HFFc6 (cell line): ENCODE measurements at regions not wholly inside any gene's neighbourhood (a gene's known extent, or its start where the extent isn't known, plus 50 kb on each side); places are given as distances from the start of the nearest gene placed in this dataset.
"Not testable (repeated sequence)": the region's sequence is repeated elsewhere in the genome, so short reads cannot be mapped to it uniquely, and the experiment has no call there.

Source experiments
- DNase-seq: peaks from one replicate; pipeline ENCODE4 v3.0.0-alpha.2; 2018
- H3K27ac Mint-ChIP-seq: 2 replicates; pipeline ENCODE4 v1.8.0; 2020; ENCODE audit warnings: mild to moderate bottlenecking, mixed read lengths
- H3K27me3 Mint-ChIP-seq: 2 replicates; pipeline ENCODE4 v1.8.0; 2021; ENCODE audit warnings: mild to moderate bottlenecking, moderate library complexity, mixed read lengths; ENCODE audit not compliant: insufficient read depth
- H3K36me3 Mint-ChIP-seq: 2 replicates; pipeline ENCODE4 v1.8.0; 2021; ENCODE audit warnings: low read depth, mixed read lengths
- H3K4me1 Mint-ChIP-seq: 2 replicates; pipeline ENCODE4 v1.8.0; 2020; ENCODE audit warnings: low read depth, mixed read lengths
- H3K4me3 Mint-ChIP-seq: 2 replicates; pipeline ENCODE4 v1.8.0; 2020; ENCODE audit warnings: mild to moderate bottlenecking, moderate library complexity, mixed read lengths
- H3K9me3 Mint-ChIP-seq: 2 replicates; pipeline ENCODE4 v1.8.0; 2020; ENCODE audit warnings: mild to moderate bottlenecking, mixed read lengths
- CTCF ChIP-seq: fragments of 200-600 bp; sonication (generic); IDR thresholded peaks from 2 replicates; pipeline ENCODE4 v1.5.0; 2021; ENCODE audit warnings: antibody characterized with exemption, mild to moderate bottlenecking

GRCh38 chr4:179663641-179664429, 2221.6 kb upstream of the AGA start:
- Mint-ChIP-seq H3K4me1 (no peaks in the 10 kb centered on the region), H3K4me3 (no peak overlapping the region), H3K9me3 (peaks cover 57% of the 10 kb centered on the region), H3K36me3 (peaks cover 6% of the 10 kb centered on the region; the same call in 1 of the 2 replicates), H3K27ac (no peak overlapping the region), H3K27me3 (no peaks in the 10 kb centered on the region)
- TF ChIP-seq CTCF = no peak
- DNase-seq = no peak

DNA sequence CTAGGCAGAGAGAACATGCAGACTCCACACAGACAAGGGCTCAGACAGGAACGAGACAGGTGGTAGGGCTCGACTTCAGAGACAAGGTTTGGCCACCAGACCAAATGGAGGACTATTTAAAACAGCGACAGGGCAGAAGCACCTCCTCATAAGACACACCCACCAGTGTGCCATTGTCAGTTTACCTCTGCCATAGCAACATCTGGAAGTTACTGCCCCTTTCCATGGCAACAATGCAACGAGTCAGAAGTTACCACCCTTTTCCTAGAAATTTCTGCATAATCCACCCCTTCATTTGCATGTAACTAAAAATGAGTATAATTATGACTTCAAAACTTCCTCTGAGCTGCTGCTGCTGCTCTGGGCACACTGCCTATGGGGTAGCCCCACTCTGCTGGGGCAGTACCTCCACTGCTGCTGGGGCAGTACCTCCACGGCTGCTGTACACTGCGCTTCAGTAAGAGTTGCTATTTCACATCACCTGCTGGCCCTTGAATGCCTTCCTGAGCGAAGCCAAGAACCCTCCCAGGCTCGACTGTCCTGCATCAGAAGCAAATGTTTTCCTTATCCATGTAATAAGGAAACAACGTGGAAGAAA, 2222.3 kb upstream of the AGA start:
- H3K36me3 Mint-ChIP-seq = peaks cover 6% of the 10 kb centered on the region; the same call in 1 of the 2 replicates
- H3K27ac Mint-ChIP-seq = no peak overlapping the region
- no peak for TF ChIP-seq CTCF
- no peak for DNase-seq
- no peak overlapping the region for H3K4me3 Mint-ChIP-seq
- H3K9me3 Mint-ChIP-seq = peaks cover 58% of the 10 kb centered on the region
- no peaks in the 10 kb centered on the region for H3K4me1 Mint-ChIP-seq
- no peaks in the 10 kb centered on the region for H3K27me3 Mint-ChIP-seq

DNA sequence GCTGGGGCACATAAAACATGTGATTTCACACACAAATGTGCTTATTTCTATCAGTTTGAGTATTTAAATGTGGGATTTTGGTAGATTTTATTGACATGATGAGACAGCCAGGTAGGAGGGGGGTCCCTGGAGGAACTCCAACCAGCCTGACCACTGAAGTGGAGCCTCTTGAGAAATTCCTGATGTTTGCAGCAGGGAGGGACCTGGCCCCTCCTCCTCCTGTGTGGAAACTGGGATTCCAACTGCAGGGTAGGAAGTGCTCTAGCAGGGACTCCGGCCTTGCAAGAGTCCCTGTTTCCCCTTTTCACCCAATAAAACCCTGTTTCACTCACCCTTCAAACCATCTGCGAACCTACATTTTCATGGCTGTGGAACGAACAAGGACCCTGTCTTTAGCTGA, 2224.0 kb upstream of the AGA start:
- H3K9me3 Mint-ChIP-seq = peaks cover 44% of the 10 kb centered on the region
- H3K4me1 Mint-ChIP-seq = no peaks in the 10 kb centered on the region
- no peak for DNase-seq
- no peaks in the 10 kb centered on the region for H3K27me3 Mint-ChIP-seq
- peaks cover 6% of the 10 kb centered on the region; the same call in 1 of the 2 replicates for H3K36me3 Mint-ChIP-seq
- H3K27ac Mint-ChIP-seq = no peak overlapping the region
- no peak for TF ChIP-seq CTCF
- H3K4me3 Mint-ChIP-seq = no peak overlapping the region

- Mint-ChIP-seq H3K9me3 (peaks cover 42% of the 10 kb centered on the region), H3K4me1 (no peaks in the 10 kb centered on the region), H3K27me3 (no peaks in the 10 kb centered on the region), H3K27ac (no peak overlapping the region), H3K4me3 (no peak overlapping the region), H3K36me3 (peaks cover 4% of the 10 kb centered on the region; the same call in 1 of the 2 replicates)
- no peak for TF ChIP-seq CTCF
- no peak for DNase-seq
These were observed 2229.4 kb upstream of the AGA start for GRCh38 chr4:179671609-179672008.

DNA sequence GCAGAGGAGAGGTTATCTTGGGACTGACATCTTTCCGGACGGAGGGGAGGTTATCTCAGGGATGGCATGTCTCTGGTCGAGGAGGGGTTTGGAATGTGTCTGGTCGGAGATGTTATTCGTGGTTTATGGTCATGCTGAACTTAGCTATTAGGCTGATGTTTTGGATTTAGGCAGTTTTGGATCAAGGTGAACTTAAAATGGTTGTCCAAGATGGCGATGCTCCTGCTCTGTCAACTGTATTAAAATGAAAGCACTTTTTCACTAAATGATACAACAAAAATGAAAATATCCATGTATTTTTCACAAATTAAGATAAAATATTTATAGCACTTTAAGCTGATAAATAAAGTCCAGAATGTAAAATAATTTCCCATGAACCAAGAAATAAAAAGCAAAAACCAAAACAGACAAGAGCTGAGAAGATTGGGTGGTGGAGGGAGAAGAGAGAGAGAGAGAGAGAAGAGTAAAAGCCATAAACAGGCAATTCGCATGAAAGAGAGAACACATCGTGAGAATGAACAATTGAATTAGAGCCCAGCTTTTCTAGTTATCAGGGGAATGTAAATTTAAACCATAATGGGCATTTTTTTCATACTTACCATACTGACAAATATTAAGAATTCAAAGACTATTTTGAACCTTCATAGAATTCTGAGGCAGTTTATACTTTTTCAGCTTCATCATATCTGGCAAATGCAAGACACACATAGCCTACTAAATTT, 2236.0 kb upstream of the AGA start:
- DNase-seq = no peak
- Mint-ChIP-seq H3K4me1 (no peaks in the 10 kb centered on the region), H3K27me3 (no peaks in the 10 kb centered on the region), H3K9me3 (peaks cover 52% of the 10 kb centered on the region), H3K36me3 (peaks cover 4% of the 10 kb centered on the region; the same call in 1 of the 2 replicates), H3K4me3 (no peak overlapping the region), H3K27ac (no peak overlapping the region)
- TF ChIP-seq CTCF = no peak

DNA sequence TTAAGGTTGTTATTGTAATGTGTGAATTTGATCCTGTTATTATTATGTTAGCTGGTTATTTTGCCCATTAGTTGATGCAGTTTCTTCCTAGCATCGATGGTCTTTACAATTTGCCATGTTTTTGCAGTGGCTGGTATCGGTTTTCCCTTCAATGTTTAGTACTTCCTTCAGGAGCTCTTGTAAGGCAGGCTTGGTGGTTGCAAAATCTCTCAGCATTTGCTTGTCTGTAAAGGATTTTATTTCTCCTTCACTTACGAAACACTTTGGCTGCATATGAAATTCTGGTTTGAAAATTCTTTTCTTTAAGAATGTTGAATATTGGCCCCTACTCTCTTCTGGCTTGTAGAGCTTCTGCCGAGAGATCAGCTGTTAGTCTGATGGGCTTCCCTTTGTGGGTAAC, 2241.4 kb upstream of the AGA start:
- not testable (repeated sequence) for H3K27ac Mint-ChIP-seq, DNase-seq

More for the DNA sequence above, 2241.4 kb upstream of the AGA start:
- peaks cover 28% of the 10 kb centered on the region for H3K9me3 Mint-ChIP-seq
- H3K36me3 Mint-ChIP-seq, H3K27me3 Mint-ChIP-seq, H3K4me3 Mint-ChIP-seq, H3K4me1 Mint-ChIP-seq: not testable (repeated sequence)
